ENCODE measurements at regions not wholly inside any gene's neighbourhood (a gene's known extent, or its start where the extent isn't known, plus 50 kb on each side); places are given as distances from the start of the nearest gene placed in this dataset.
A peak's percentile ranks its signal among the peaks of the same experiment; 100 is the strongest.

GRCh38 chr3:3335903-3336302 is 156.4 kb upstream of the CRBN start:
- Histone ChIP-seq H3K9me3 (no peaks in the 10 kb centered on the region), H3K36me3 (no peaks in the 10 kb centered on the region), H3K27me3 (no peaks in the 10 kb centered on the region), H3K4me3 (no peak overlapping the region), H3K27ac (replicated peaks in 1 of 4) (no peak overlapping the region), H3K4me1 (no peaks in the 10 kb centered on the region)
- DNase-seq (ENCODE audit: extremely low spot score) = no peak
- WGBS = 75% methylated on average over 1 of the region's 1 CpG
- intact Hi-C loops (cut with DNase I) = no loop called here
- TF ChIP-seq CTCF (IDR thresholded peaks at IDR 0.05) = no peak

GRCh38 chr3:3334491-3334890 is 155.0 kb upstream of the CRBN start:
- TF ChIP-seq CTCF (IDR thresholded peaks at IDR 0.05) = no peak
- no peak for TF ChIP-seq EP300 (IDR thresholded peaks at IDR 0.05)
- no peak for TF ChIP-seq POLR2A (IDR thresholded peaks at IDR 0.05; ENCODE audit: low read depth)
- TF ChIP-seq POLR2AphosphoS5 (IDR thresholded peaks at IDR 0.05) = no peak
- Histone ChIP-seq H3K36me3 (no peaks in the 10 kb centered on the region), H3K4me1 (peaks cover 0 to 5% (median 0%) of the 10 kb centered on the region in 4 donors), H3K27me3 (no peaks in the 10 kb centered on the region), H3K4me3 (no peak overlapping the region), H3K9me3 (no peaks in the 10 kb centered on the region), H3K27ac (replicated peaks in 1 of 4) (no peak overlapping the region)
- WGBS = 83% methylated on average over 4 of the region's 4 CpGs
- DNase-seq (ENCODE audit: extremely low spot score) = no peak
- intact Hi-C loops (cut with DNase I) = no loop called here

GRCh38 chr3:3333571-3333970 is 154.1 kb upstream of the CRBN start:
- intact Hi-C loops (cut with DNase I) = no loop called here
- no peak overlapping the region for H3K27ac ChIP-seq (replicated peaks in 1 of 4)
- DNase-seq (ENCODE audit: extremely low spot score) = peak; percentile 68
- TF ChIP-seq POLR2AphosphoS5 (IDR thresholded peaks at IDR 0.05) (no peak), POLR2A (IDR thresholded peaks at IDR 0.05; ENCODE audit: low read depth) (no peak), CTCF (IDR thresholded peaks at IDR 0.05) (no peak), EP300 (IDR thresholded peaks at IDR 0.05) (no peak)
- no peaks in the 10 kb centered on the region for H3K9me3 ChIP-seq
- no peaks in the 10 kb centered on the region for H3K36me3 ChIP-seq
- WGBS = 83% methylated on average over 2 of the region's 2 CpGs
- H3K27me3 ChIP-seq = no peaks in the 10 kb centered on the region
- H3K4me1 ChIP-seq = peaks cover 0 to 5% (median 0%) of the 10 kb centered on the region in 4 donors
- no peak overlapping the region for H3K4me3 ChIP-seq

- no peak overlapping the region for H3K27ac ChIP-seq (replicated peaks in 1 of 4)
- intact Hi-C loops (cut with DNase I) = no loop called here
- no peaks in the 10 kb centered on the region for H3K4me1 ChIP-seq
- no peaks in the 10 kb centered on the region for H3K9me3 ChIP-seq
- H3K36me3 ChIP-seq = no peaks in the 10 kb centered on the region
- peak; percentile 21 for DNase-seq (ENCODE audit: extremely low spot score)
- no peaks in the 10 kb centered on the region for H3K27me3 ChIP-seq
- TF ChIP-seq EP300 (IDR thresholded peaks at IDR 0.05) (no peak), POLR2AphosphoS5 (IDR thresholded peaks at IDR 0.05) (no peak), CTCF (IDR thresholded peaks at IDR 0.05) (no peak), POLR2A (IDR thresholded peaks at IDR 0.05; ENCODE audit: low read depth) (no peak)
- 62% methylated on average over 3 of the region's 3 CpGs for WGBS
- no peak overlapping the region for H3K4me3 ChIP-seq
Measured at GRCh38 chr3:3316521-3316920, 137.0 kb upstream of the CRBN start.

GRCh38 chr3:3315846-3316245 is 136.4 kb upstream of the CRBN start:
- no peak for TF ChIP-seq EP300 (IDR thresholded peaks at IDR 0.05)
- no peak for TF ChIP-seq POLR2AphosphoS5 (IDR thresholded peaks at IDR 0.05)
- TF ChIP-seq POLR2A (IDR thresholded peaks at IDR 0.05; ENCODE audit: low read depth) = no peak
- TF ChIP-seq CTCF (IDR thresholded peaks at IDR 0.05) = no peak
- no peaks in the 10 kb centered on the region for H3K27me3 ChIP-seq
- no peak for DNase-seq (ENCODE audit: extremely low spot score)
- no peaks in the 10 kb centered on the region for H3K9me3 ChIP-seq
- H3K4me1 ChIP-seq = no peaks in the 10 kb centered on the region
- H3K4me3 ChIP-seq = no peak overlapping the region
- WGBS = 90% methylated on average over 7 of the region's 7 CpGs
- intact Hi-C loops (cut with DNase I) = no loop called here
- H3K36me3 ChIP-seq = no peaks in the 10 kb centered on the region
- H3K27ac ChIP-seq (replicated peaks in 1 of 4) = no peak overlapping the region
